Mucosa of stomach (tissue), 1 donor: ENCODE measurements at regions not wholly inside any gene's neighbourhood (a gene's known extent, or its start where the extent isn't known, plus 50 kb on each side); places are given as distances from the start of the nearest gene placed in this dataset.

ENCODE experiments used
- H3K27me3 ChIP-seq: one replicate; pipeline ENCODE4 v1.7.0; 2013; ENCODE audit warnings: mild to moderate bottlenecking, low read length; ENCODE audit not compliant: control insufficient read depth, insufficient read depth
- H3K36me3 ChIP-seq: one replicate; pipeline ENCODE4 v1.7.0; 2013; ENCODE audit warnings: low read length; ENCODE audit not compliant: control insufficient read depth, insufficient read depth
- H3K4me1 ChIP-seq: one replicate; pipeline ENCODE4 v1.7.0; 2013; ENCODE audit warnings: mild to moderate bottlenecking, low read length; ENCODE audit not compliant: control insufficient read depth, insufficient read depth
- H3K4me3 ChIP-seq: one replicate; pipeline ENCODE4 v1.7.0; 2013; ENCODE audit warnings: low read length
- H3K9ac ChIP-seq: one replicate; pipeline ENCODE4 v1.7.0; 2013; ENCODE audit warnings: mild to moderate bottlenecking, low read length, moderate library complexity
- H3K9me3 ChIP-seq: one replicate; pipeline ENCODE4 v1.7.0; 2013; ENCODE audit warnings: mild to moderate bottlenecking, low read length, moderate library complexity; ENCODE audit not compliant: control insufficient read depth
- donor health status: Pancreatic carcinoma.

DNA sequence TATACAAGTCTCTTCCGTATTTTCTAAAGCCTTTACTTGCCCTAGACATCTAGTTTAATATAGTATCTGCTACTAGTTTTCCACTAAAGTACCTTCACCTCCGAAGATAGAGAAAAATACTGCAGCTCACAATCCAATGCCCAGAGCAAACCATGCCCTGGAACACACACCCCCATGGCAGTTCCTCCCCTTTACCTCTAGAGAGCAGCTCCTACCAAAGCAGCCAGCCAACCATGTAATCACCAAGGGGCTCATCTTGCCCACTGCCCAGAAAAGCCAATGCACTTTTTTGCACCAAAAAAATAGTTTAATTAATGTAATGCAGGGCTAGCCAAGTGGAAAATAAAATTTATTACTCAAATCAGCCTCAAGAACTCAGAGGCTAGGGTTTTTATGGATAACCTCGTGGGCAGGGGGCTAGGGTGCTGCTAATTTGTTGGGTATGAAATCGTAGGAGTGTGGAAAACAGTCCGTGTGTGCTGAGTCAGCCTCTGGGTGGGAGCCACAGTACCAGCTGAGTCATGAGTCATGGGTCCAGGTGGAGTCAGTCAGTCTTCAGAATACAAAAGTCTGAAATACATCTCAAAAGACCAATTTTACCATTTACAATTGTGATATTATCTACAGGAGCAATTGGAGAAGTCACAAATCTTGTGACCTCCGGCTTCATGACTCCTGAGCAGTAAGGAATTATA, 120.1 kb upstream of the ACO1 start:
- Histone ChIP-seq H3K36me3 (no peaks in the 10 kb centered on the region), H3K27me3 (no peaks in the 10 kb centered on the region), H3K4me1 (no peaks in the 10 kb centered on the region), H3K9me3 (no peaks in the 10 kb centered on the region), H3K9ac (no peak overlapping the region), H3K4me3 (no peak overlapping the region)

DNA sequence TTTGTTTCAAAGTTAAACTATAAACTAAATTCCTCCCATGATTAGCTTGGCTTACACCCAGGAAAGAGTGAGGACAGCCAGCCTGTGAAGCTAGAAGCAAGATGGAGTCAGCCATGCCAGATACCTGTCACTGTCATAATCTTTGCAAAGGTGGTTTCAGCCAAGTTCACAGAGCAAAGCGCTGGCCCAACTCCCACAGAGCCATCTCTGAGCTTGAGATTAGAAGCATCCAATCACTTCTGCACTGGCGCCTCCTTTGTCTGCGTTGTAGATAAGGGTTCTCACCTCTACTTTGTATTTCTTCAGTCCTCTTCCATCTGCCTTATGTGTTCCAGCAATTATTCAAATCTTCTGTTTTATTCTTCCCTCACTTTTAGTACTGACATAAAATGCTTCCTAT, 119.4 kb upstream of the ACO1 start:
- Histone ChIP-seq H3K4me1 (no peaks in the 10 kb centered on the region), H3K4me3 (no peak overlapping the region), H3K9me3 (no peaks in the 10 kb centered on the region), H3K27me3 (no peaks in the 10 kb centered on the region), H3K36me3 (no peaks in the 10 kb centered on the region), H3K9ac (no peak overlapping the region)

DNA sequence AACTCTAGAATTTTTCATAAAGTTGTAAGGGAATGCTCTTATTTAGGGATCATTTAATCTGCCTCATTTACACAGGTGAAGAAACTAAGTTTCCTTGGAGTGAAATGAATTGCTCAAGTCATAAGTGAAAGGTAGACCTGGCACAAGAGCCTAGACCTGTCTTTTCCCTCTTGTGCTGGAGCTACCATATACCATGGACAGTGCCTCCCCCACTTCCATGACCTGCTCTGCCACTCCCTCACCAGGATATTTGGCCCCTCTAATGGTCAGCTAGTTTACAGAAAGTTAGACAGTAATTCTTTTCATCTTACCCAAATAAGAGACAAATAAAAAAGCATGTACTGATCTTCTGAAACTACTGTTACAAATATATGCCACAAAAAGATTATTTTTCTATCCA, 105.5 kb upstream of the ACO1 start:
- no peaks in the 10 kb centered on the region for H3K9me3 ChIP-seq
- no peak overlapping the region for H3K4me3 ChIP-seq
- no peaks in the 10 kb centered on the region for H3K36me3 ChIP-seq
- H3K27me3 ChIP-seq, result no peaks in the 10 kb centered on the region
- no peaks in the 10 kb centered on the region for H3K4me1 ChIP-seq
- H3K9ac ChIP-seq, result no peak overlapping the region

DNA sequence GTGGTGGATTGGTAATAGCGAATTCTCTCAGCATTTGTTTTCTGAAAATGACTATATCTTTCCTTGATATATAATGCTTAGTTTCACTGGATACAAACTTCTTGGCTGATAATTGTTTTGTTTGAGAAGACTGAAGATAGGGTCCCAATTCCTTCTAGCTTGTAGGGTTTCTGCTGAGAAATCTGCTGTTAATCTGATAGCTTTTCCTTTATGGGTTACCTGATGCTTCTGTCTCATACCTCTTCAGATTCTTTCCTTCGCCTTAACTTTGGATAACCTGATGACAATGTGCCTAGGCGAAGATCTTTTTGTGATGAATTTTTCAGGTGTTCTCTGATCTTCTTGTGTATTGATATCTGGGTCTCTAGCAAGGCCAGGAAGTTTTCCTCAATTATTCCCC, 94.7 kb upstream of the ACO1 start:
- Histone ChIP-seq H3K4me3 (no peak overlapping the region), H3K9me3 (no peaks in the 10 kb centered on the region), H3K27me3 (no peaks in the 10 kb centered on the region), H3K9ac (no peak overlapping the region), H3K4me1 (no peaks in the 10 kb centered on the region), H3K36me3 (no peaks in the 10 kb centered on the region)

DNA sequence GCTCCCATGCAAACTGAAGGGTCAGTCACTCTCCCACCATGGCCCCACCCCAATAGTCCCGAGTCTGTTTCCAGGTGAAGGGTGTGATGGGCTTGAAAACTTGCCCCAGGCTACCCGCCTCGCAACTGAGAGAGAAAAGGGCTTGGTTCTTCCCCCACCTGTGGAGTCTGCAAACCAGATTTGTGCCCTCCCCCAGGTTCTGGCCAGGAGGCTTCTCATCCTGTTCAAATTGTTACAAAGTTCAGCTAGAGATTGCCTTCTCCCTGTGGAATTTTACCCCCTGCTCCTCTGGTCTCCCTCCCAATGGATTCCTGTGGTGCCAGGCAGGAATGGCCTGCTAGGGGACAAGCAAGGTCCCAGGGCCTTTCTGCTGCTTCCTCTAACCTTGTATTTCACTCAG, 93.1 kb upstream of the ACO1 start:
- Histone ChIP-seq H3K9me3 (no peaks in the 10 kb centered on the region), H3K4me1 (no peaks in the 10 kb centered on the region), H3K9ac (no peak overlapping the region), H3K36me3 (no peaks in the 10 kb centered on the region), H3K4me3 (no peak overlapping the region), H3K27me3 (no peaks in the 10 kb centered on the region)

DNA sequence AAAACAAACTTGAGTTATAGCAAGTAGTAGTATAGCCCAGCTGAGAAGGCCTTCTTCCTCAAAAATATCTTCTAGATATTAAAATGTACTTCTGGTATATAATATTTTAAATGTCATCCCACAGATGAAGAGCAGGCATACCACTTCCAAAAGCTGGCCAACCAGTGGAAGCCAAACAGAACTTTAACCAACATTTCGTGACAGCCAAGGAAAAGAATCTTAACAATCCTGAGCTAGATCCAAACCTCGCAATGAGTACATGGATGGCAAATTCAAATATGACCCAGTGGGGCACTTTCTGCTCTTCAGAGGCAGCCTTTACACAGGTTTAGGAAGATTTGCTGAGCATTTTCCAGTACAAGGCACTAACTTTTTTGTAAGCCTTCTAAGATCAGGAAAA, 91.8 kb upstream of the ACO1 start:
- no peak overlapping the region for H3K4me3 ChIP-seq
- no peaks in the 10 kb centered on the region for H3K27me3 ChIP-seq
- no peaks in the 10 kb centered on the region for H3K4me1 ChIP-seq
- H3K9ac ChIP-seq, result no peak overlapping the region
- H3K36me3 ChIP-seq, result no peaks in the 10 kb centered on the region
- no peaks in the 10 kb centered on the region for H3K9me3 ChIP-seq

DNA sequence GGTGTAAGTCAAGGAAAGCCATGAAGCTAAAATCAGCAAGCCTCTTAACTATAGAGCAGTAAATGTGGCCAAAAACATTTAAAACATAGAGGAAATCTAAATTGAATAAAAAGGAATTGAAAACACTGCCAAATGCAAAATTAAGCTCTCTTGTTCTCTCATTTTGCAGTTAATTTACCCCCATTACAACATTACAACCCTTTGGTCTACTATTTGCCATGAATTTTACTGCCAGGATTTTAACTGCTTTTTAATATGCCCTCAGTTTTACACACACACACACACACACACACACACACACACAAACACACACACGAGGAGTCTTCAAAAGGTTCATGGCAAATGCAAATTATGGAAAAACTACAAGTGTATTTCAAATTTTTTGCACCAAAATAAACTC, 91.4 kb upstream of the ACO1 start:
- H3K27me3 ChIP-seq, result no peaks in the 10 kb centered on the region
- no peak overlapping the region for H3K4me3 ChIP-seq
- no peaks in the 10 kb centered on the region for H3K4me1 ChIP-seq
- H3K9me3 ChIP-seq, result no peaks in the 10 kb centered on the region
- no peaks in the 10 kb centered on the region for H3K36me3 ChIP-seq
- no peak overlapping the region for H3K9ac ChIP-seq

DNA sequence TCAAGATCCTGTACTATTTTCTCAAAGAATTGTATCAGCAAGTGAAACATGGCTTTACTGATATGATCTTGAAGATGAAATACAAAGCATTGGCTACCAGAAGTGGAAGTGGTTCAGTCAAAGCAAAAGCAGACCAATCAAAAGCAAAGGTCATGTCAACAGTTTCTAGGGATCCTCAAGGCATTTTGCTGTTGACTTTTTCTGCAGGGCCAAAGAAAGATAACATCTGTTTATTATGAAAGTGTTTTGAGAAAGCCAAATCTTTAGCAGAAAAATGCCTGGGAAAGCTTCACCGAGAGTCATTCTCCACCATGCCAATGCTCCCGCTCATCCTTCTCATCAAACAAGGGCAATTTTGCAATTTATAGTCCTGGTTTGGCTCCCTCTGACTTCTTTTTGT, 90.3 kb upstream of the ACO1 start:
- Histone ChIP-seq H3K27me3 (no peaks in the 10 kb centered on the region), H3K4me3 (no peak overlapping the region), H3K9me3 (no peaks in the 10 kb centered on the region), H3K9ac (no peak overlapping the region), H3K36me3 (no peaks in the 10 kb centered on the region), H3K4me1 (no peaks in the 10 kb centered on the region)

DNA sequence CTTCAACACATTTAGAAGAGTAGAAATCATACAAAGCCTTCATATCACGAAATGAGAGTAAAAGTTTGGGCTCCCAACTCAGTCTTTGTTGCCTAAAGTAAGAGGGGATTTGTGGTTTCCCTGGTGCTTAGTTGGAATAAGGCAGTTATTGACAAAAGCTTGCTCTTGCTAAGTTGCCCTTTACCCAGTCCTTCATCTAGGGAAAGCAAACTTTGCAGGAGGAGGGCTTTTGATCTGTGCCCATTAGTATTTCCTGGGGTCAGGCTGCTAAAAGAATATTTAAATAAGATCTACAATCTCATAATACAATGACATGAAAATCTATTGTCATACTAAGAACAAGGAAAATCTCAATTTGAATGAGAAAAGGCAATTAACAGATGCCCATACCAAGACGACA, 84.1 kb upstream of the ACO1 start:
- H3K36me3 ChIP-seq, result no peaks in the 10 kb centered on the region
- no peaks in the 10 kb centered on the region for H3K4me1 ChIP-seq
- H3K9ac ChIP-seq, result no peak overlapping the region
- H3K9me3 ChIP-seq, result no peaks in the 10 kb centered on the region
- no peak overlapping the region for H3K4me3 ChIP-seq
- no peaks in the 10 kb centered on the region for H3K27me3 ChIP-seq

DNA sequence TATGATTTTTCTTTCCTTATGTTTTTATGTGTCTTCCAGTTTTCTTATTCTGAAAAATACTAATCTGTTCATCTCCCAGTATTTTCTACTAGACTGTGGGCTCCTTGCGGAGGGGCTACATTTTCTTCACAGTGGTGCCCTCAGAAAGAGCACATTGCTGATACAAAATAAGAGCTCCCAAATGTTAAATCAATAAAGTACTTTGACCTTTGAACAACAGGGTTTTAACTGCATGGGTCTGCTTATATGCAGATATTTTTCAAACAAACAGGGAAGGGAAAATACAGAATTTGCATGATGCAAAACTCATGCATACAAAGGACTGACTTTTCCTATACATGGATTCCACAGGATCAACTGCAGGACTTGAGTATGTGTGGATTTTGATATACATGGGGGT, 79.9 kb upstream of the ACO1 start:
- Histone ChIP-seq H3K9ac (no peak overlapping the region), H3K4me1 (no peaks in the 10 kb centered on the region), H3K36me3 (no peaks in the 10 kb centered on the region), H3K4me3 (no peak overlapping the region), H3K27me3 (no peaks in the 10 kb centered on the region), H3K9me3 (no peaks in the 10 kb centered on the region)

DNA sequence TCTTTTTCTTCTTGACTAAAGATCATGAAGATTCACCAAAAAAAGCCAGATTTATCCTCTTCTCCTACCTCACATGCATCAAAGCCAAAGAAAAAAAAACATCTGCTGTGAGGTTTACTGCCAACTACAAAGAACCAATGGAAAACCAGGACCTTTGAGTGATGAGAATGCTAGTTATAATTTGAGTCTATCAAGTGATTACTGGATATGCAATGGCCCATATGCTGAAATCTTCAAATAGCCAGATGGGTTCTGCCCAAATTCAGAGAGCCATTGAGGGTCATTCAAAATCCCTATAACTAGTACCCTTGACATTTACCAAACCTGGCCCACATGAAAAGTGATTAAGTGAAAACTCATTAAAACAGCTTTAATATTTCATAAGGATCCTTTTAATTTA, 78.4 kb upstream of the ACO1 start:
- Histone ChIP-seq H3K27me3 (no peaks in the 10 kb centered on the region), H3K9ac (no peak overlapping the region), H3K4me3 (no peak overlapping the region), H3K4me1 (no peaks in the 10 kb centered on the region), H3K9me3 (no peaks in the 10 kb centered on the region), H3K36me3 (no peaks in the 10 kb centered on the region)

DNA sequence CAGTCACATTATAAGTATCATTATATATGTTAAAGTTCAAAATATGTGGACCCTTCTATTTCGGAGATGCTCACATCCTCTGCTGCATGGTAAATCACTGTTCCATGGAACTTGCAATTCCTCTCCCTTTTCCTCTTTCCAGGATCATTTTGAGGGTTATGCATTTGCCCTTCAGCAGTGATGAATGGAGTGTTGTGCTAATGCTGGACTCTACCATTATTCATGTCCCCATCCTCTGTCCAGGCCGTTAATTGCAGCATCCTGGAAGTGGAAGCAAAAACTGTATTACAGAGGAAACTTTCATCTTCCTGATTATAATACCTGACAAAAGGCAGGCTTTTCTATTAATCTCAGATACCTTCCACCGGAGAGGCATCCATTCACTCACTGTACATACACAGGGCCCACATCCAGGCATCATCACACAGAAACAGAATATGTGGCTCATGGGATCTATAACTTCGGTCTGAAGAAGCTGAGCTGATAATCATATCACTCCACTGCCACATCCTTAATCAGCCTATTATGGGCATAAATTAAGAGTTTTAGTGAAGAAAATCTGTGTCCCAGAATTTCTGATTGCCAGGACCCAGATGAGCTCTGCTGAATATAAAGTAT, 65.0 kb upstream of the ACO1 start:
- no peaks in the 10 kb centered on the region for H3K9me3 ChIP-seq
- no peaks in the 10 kb centered on the region for H3K27me3 ChIP-seq
- H3K36me3 ChIP-seq, result no peaks in the 10 kb centered on the region
- no peaks in the 10 kb centered on the region for H3K4me1 ChIP-seq
- no peak overlapping the region for H3K9ac ChIP-seq
- H3K4me3 ChIP-seq, result no peak overlapping the region

DNA sequence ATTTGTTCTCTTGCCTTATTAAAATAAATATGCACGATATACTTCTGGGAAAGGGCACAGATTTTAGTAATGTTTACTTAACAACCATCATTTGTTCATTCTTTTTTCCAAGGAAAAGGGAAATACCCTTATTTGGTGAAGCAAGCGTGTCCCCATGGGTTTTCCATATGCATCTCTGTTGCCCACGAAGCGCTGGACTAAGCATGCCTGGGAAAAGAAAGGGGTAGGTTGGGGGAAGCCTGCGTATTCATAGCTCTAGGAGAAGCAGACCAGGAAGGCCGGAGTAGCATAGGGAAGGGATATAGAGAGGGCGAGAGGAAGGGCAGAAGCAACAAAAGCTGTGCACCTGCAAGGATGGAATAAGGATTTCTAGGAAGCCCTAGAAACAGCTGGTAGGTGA, 61.8 kb upstream of the ACO1 start:
- Histone ChIP-seq H3K9me3 (no peaks in the 10 kb centered on the region), H3K4me3 (no peak overlapping the region), H3K4me1 (no peaks in the 10 kb centered on the region), H3K36me3 (no peaks in the 10 kb centered on the region), H3K27me3 (no peaks in the 10 kb centered on the region), H3K9ac (no peak overlapping the region)
